H9 (cell line): ENCODE measurements at regions not wholly inside any gene's neighbourhood (a gene's known extent, or its start where the extent isn't known, plus 50 kb on each side); places are given as distances from the start of the nearest gene placed in this dataset.

Experiments used
- DNase-seq: peaks from one replicate; pipeline ENCODE4 v3.0.0-alpha.2; 2017
- H2AFZ ChIP-seq: one replicate; pipeline ENCODE4 v1.6.1; 2013; ENCODE audit warnings: mild to moderate bottlenecking, low read length, control low read depth, moderate library complexity
- H2AK5ac ChIP-seq: 2 replicates; pipeline ENCODE4 v1.6.1; 2013; ENCODE audit warnings: low read length, control low read depth, mixed read lengths; ENCODE audit not compliant: insufficient read length
- H2BK120ac ChIP-seq: one replicate; pipeline ENCODE4 v1.6.1; 2013; ENCODE audit warnings: low read depth, mild to moderate bottlenecking, low read length, control low read depth, inconsistent platforms; ENCODE audit not compliant: poor library complexity, severe bottlenecking
- H2BK12ac ChIP-seq: 2 replicates; pipeline ENCODE4 v1.6.1; 2013; ENCODE audit warnings: low read length, control low read depth, mixed read lengths, low read depth; ENCODE audit not compliant: insufficient read length
- H2BK15ac ChIP-seq: 2 replicates; pipeline ENCODE4 v1.6.1; 2013; ENCODE audit warnings: low read depth, low read length, control low read depth
- H2BK20ac ChIP-seq: one replicate; pipeline ENCODE4 v1.6.1; 2013; ENCODE audit warnings: low read depth, mild to moderate bottlenecking, low read length, control low read depth, inconsistent platforms; ENCODE audit not compliant: poor library complexity, severe bottlenecking
- H2BK5ac ChIP-seq: 2 replicates; pipeline ENCODE4 v1.6.1; 2013; ENCODE audit warnings: low read length, control low read depth, mixed read lengths; ENCODE audit not compliant: insufficient read length
- H3K14ac ChIP-seq: 2 replicates; pipeline ENCODE4 v1.6.1; 2013; ENCODE audit warnings: low read length, control low read depth; ENCODE audit not compliant: insufficient read depth
- H3K18ac ChIP-seq: 2 replicates; pipeline ENCODE4 v1.6.1; 2013; ENCODE audit warnings: low read depth, mild to moderate bottlenecking, mixed read lengths, low read length, control low read depth; ENCODE audit not compliant: insufficient read length
- H3K23ac ChIP-seq: 2 replicates; pipeline ENCODE4 v1.6.1; 2013; ENCODE audit warnings: low read length, control low read depth, mixed read lengths, low read depth; ENCODE audit not compliant: insufficient read length
- H3K23me2 ChIP-seq: 2 replicates; pipeline ENCODE4 v1.6.1; 2013; ENCODE audit warnings: low read depth, mild to moderate bottlenecking, mixed read lengths, low read length, control low read depth; ENCODE audit not compliant: insufficient read length, poor library complexity, severe bottlenecking
- H3K27ac ChIP-seq: 2 replicates; pipeline ENCODE4 v1.5.1; 2013; ENCODE audit warnings: low read length, control low read depth, mixed read lengths, low read depth; ENCODE audit not compliant: insufficient read length
- H3K27me3 ChIP-seq: 2 replicates; pipeline ENCODE4 v1.6.1; 2013; ENCODE audit warnings: low read length, control low read depth, inconsistent platforms; ENCODE audit not compliant: insufficient read depth
- H3K4ac ChIP-seq: 2 replicates; pipeline ENCODE4 v1.6.1; 2013; ENCODE audit warnings: low read depth, mild to moderate bottlenecking, control low read depth, inconsistent platforms, low read length, moderate library complexity
- H3K4me1 ChIP-seq: 2 replicates; pipeline ENCODE4 v1.6.1; 2013; ENCODE audit warnings: low read length, control low read depth, inconsistent platforms; ENCODE audit not compliant: insufficient read depth
- H3K4me2 ChIP-seq: 2 replicates; pipeline ENCODE4 v1.6.1; 2013; ENCODE audit warnings: low read length, control low read depth, mixed read lengths; ENCODE audit not compliant: insufficient read length, insufficient read depth
- H3K56ac ChIP-seq: 2 replicates; pipeline ENCODE4 v1.6.1; 2013; ENCODE audit warnings: low read depth, mild to moderate bottlenecking, mixed read lengths, low read length, control low read depth; ENCODE audit not compliant: insufficient read length
- H3K79me1 ChIP-seq: 2 replicates; pipeline ENCODE4 v1.6.1; 2013; ENCODE audit warnings: low read depth, mild to moderate bottlenecking, moderate library complexity, low read length, control low read depth, inconsistent platforms; ENCODE audit not compliant: insufficient read depth, poor library complexity, severe bottlenecking
- H3K79me2 ChIP-seq: 2 replicates; pipeline ENCODE4 v1.6.1; 2013; ENCODE audit warnings: low read length, control low read depth, inconsistent platforms; ENCODE audit not compliant: insufficient read depth
- H3K9ac ChIP-seq: 2 replicates; pipeline ENCODE4 v1.6.1; 2013; ENCODE audit warnings: low read length, control low read depth, mixed read lengths; ENCODE audit not compliant: insufficient read length; ENCODE audit errors: extremely low read depth
- H3K9me3 ChIP-seq: one replicate; pipeline ENCODE4 v1.6.1; 2013; ENCODE audit warnings: low read depth, low read length, inconsistent platforms; ENCODE audit not compliant: control insufficient read depth
- H3T11ph ChIP-seq: one replicate; pipeline ENCODE4 v1.6.1; 2013; ENCODE audit warnings: mild to moderate bottlenecking, low read length, control low read depth, inconsistent platforms
- H4K20me1 ChIP-seq: one replicate; pipeline ENCODE4 v1.6.1; 2013; ENCODE audit not compliant: control insufficient read depth, insufficient read length, insufficient read depth
- H4K5ac ChIP-seq: 2 replicates; pipeline ENCODE4 v1.6.1; 2013; ENCODE audit warnings: low read depth, mild to moderate bottlenecking, mixed read lengths, low read length, control low read depth; ENCODE audit not compliant: insufficient read length
- H4K8ac ChIP-seq: replicated peaks from 2 replicates; pipeline ENCODE4 v1.6.1; 2013; ENCODE audit warnings: low read length, control low read depth, mixed read lengths, low read depth; ENCODE audit not compliant: insufficient read length
- H4K91ac ChIP-seq: 2 replicates; pipeline ENCODE4 v1.6.1; 2013; ENCODE audit warnings: low read depth, mild to moderate bottlenecking, moderate library complexity, mixed read lengths, low read length, control low read depth; ENCODE audit not compliant: insufficient read length
- H3K27ac Mint-ChIP-seq, 3 experiments: 2 replicates in 2 of 3; 3 replicates in 1 of 3; pipeline ENCODE4 v1.8.0; 2020 to 2021; ENCODE audit warnings: mixed read lengths in 3 of 3, mild to moderate bottlenecking in 1 of 3, moderate library complexity in 1 of 3
- H3K27me3 Mint-ChIP-seq: 2 replicates; pipeline ENCODE4 v1.8.0; 2021; ENCODE audit warnings: low read depth, mild to moderate bottlenecking, moderate library complexity, mixed read lengths
- H3K36me3 Mint-ChIP-seq, 3 experiments: 2 replicates in 2 of 3; 3 replicates in 1 of 3; pipeline ENCODE4 v1.8.0; 2020 to 2021; ENCODE audit warnings: low read depth in 3 of 3, mixed read lengths in 3 of 3; ENCODE audit not compliant: insufficient read depth in 1 of 3
- H3K4me1 Mint-ChIP-seq, 2 experiments: 2 replicates each; pipeline ENCODE4 v1.8.0; 2020; ENCODE audit warnings: mixed read lengths in 2 of 2
- H3K4me3 Mint-ChIP-seq, 2 experiments: 2 replicates in 1 of 2; 3 replicates in 1 of 2; pipeline ENCODE4 v1.8.0; 2020 to 2021; ENCODE audit warnings: mild to moderate bottlenecking in 2 of 2, mixed read lengths in 2 of 2, moderate library complexity in 1 of 2
- H3K9me3 Mint-ChIP-seq, 2 experiments: 2 replicates in 1 of 2; 3 replicates in 1 of 2; pipeline ENCODE4 v1.8.0; 2020; ENCODE audit warnings: mild to moderate bottlenecking in 2 of 2, mixed read lengths in 2 of 2, moderate library complexity in 1 of 2
- CTCF ChIP-seq: fragments of 200-600 bp; sonication (generic); conservative IDR thresholded peaks from 3 replicates; pipeline ENCODE4 v1.8.0; 2021; ENCODE audit warnings: antibody characterized with exemption, mild to moderate bottlenecking
- WGBS: extraction: QIAGEN DNeasy Blood & Tissue Kit; methylation state at CpG from one replicate; pipeline ENCODE4 v1.1.7; 2013; ENCODE audit warnings: missing lambda C conversion rate, low lambda C conversion rate, mixed read lengths; ENCODE audit not compliant: insufficient read length; ENCODE audit errors: extremely low coverage; 5-methylcytosine and 5-hydroxymethylcytosine counted together

DNA sequence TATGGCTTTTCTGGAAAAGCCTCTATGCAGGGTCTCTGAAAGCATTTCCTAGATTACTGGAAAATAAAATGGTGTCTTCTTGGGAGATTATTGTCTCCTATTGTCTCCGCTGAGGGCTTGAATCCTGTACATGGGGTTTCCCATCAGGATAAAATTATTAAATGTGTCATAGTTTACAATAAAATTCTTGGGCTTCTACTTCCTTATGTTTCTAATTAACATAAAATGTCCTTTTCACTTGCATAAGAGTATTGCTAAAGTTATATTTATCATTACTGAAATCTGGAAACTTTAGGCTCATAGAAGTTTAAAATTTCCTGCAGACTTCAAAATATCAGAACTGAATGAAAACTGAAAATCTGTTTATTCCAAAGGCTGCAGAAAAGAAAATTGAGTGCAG, 595.5 kb upstream of the AGTR1 start:
- no peak overlapping the region for H4K5ac ChIP-seq
- H3K9me3 Mint-ChIP-seq: peaks cover 0 to 1% of the 10 kb centered on the region in 2 experiments; a peak in 1 of 5 replicates
- H3K27ac Mint-ChIP-seq: no peak overlapping the region
- H3K4me1 Mint-ChIP-seq: peaks cover 0 to 3% of the 10 kb centered on the region in 2 experiments; a peak in 1 of 4 replicates
- no peak overlapping the region for H3K9ac ChIP-seq
- no peak overlapping the region for H2AK5ac ChIP-seq
- H3K18ac ChIP-seq: no peak overlapping the region
- H2AFZ ChIP-seq: no peak overlapping the region
- no peaks in the 10 kb centered on the region for H3K79me1 ChIP-seq
- WGBS: no CpG with 5 or more reads among the region's 1 CpG
- no peak overlapping the region for H3K4ac ChIP-seq
- no peak overlapping the region for H2BK12ac ChIP-seq
- H3K4me2 ChIP-seq: no peak overlapping the region
- DNase-seq: no peak
- H3K27me3 ChIP-seq: no peaks in the 10 kb centered on the region
- no peak for TF ChIP-seq CTCF
- H3K23me2 ChIP-seq: no peaks in the 10 kb centered on the region
- no peak overlapping the region for H3K27ac ChIP-seq
- no peak overlapping the region for H3K14ac ChIP-seq
- no peak overlapping the region for H2BK120ac ChIP-seq
- no peaks in the 10 kb centered on the region for H3K9me3 ChIP-seq
- H3K4me3 Mint-ChIP-seq: no peak overlapping the region
- H2BK20ac ChIP-seq: no peak overlapping the region
- H4K91ac ChIP-seq: no peak overlapping the region
- no peak overlapping the region for H3K23ac ChIP-seq
- H3K56ac ChIP-seq: no peak overlapping the region
- H3K36me3 Mint-ChIP-seq: no peaks in the 10 kb centered on the region
- H3T11ph ChIP-seq: no peak overlapping the region
- H3K79me2 ChIP-seq: no peaks in the 10 kb centered on the region
- no peak overlapping the region for H2BK5ac ChIP-seq
- H4K20me1 ChIP-seq: no peaks in the 10 kb centered on the region
- no peaks in the 10 kb centered on the region; the same call in 1 of the 2 replicates for H3K4me1 ChIP-seq
- no peak overlapping the region for H4K8ac ChIP-seq
- H2BK15ac ChIP-seq: no peak overlapping the region
- H3K27me3 Mint-ChIP-seq: no peaks in the 10 kb centered on the region
